ENCODE measurements at regions not wholly inside any gene's neighbourhood (a gene's known extent, or its start where the extent isn't known, plus 50 kb on each side); places are given as distances from the start of the nearest gene placed in this dataset.
"Not testable (repeated sequence)": the region's sequence is repeated elsewhere in the genome, so short reads cannot be mapped to it uniquely, and the experiment has no call there.

- H3K27ac ChIP-seq (ENCODE audit: low read depth, low read length) = no peak overlapping the region
- no peaks in the 10 kb centered on the region for H3K27me3 ChIP-seq (ENCODE audit: control insufficient read depth in 1 of 2, insufficient read depth in 2 of 2, low read length in 2 of 2)
- H3K36me3 ChIP-seq (ENCODE audit: insufficient read depth, low read length) = no peaks in the 10 kb centered on the region
- no peaks in the 10 kb centered on the region for H3K4me1 ChIP-seq (ENCODE audit: insufficient read depth, low read length)
- no peak overlapping the region for H3K4me3 ChIP-seq (ENCODE audit: low read depth in 1 of 2, low read length in 2 of 2)
- H3K9ac ChIP-seq (ENCODE audit: low read length) = no peak overlapping the region
- H3K9me3 ChIP-seq (ENCODE audit: low read length) = no peaks in the 10 kb centered on the region
Measured at GRCh38 chr4:148630051-148630450, 187.8 kb upstream of the NR3C2 start.

- Histone ChIP-seq H3K4me1 (ENCODE audit: insufficient read depth, low read length) (no peaks in the 10 kb centered on the region), H3K9me3 (ENCODE audit: low read length) (no peaks in the 10 kb centered on the region), H3K27ac (ENCODE audit: low read depth, low read length) (no peak overlapping the region), H3K36me3 (ENCODE audit: insufficient read depth, low read length) (no peaks in the 10 kb centered on the region), H3K9ac (ENCODE audit: low read length) (no peak overlapping the region), H3K4me3 (ENCODE audit: low read depth in 1 of 2, low read length in 2 of 2) (no peak overlapping the region), H3K27me3 (ENCODE audit: control insufficient read depth in 1 of 2, insufficient read depth in 2 of 2, low read length in 2 of 2) (no peaks in the 10 kb centered on the region)
Measured at GRCh38 chr4:148618856-148619255, 176.6 kb upstream of the NR3C2 start.

- Histone ChIP-seq H3K36me3 (ENCODE audit: insufficient read depth, low read length) (no peaks in the 10 kb centered on the region), H3K27ac (ENCODE audit: low read depth, low read length) (no peak overlapping the region), H3K27me3 (ENCODE audit: control insufficient read depth in 1 of 2, insufficient read depth in 2 of 2, low read length in 2 of 2) (no peaks in the 10 kb centered on the region), H3K9ac (ENCODE audit: low read length) (no peak overlapping the region), H3K9me3 (ENCODE audit: low read length) (no peaks in the 10 kb centered on the region), H3K4me1 (ENCODE audit: insufficient read depth, low read length) (no peaks in the 10 kb centered on the region), H3K4me3 (ENCODE audit: low read depth in 1 of 2, low read length in 2 of 2) (no peak overlapping the region)
Measured at GRCh38 chr4:148608968-148609367, 166.8 kb upstream of the NR3C2 start.

GRCh38 chr4:148598418-148599207 lies 156.4 kb upstream of the NR3C2 start:
- not testable (repeated sequence) for H3K9ac ChIP-seq (ENCODE audit: low read length); H3K4me1 ChIP-seq (ENCODE audit: insufficient read depth, low read length); H3K27me3 ChIP-seq (ENCODE audit: control insufficient read depth in 1 of 2, insufficient read depth in 2 of 2, low read length in 2 of 2); H3K27ac ChIP-seq (ENCODE audit: low read depth, low read length); H3K36me3 ChIP-seq (ENCODE audit: insufficient read depth, low read length); H3K4me3 ChIP-seq (ENCODE audit: low read depth in 1 of 2, low read length in 2 of 2); H3K9me3 ChIP-seq (ENCODE audit: low read length)

GRCh38 chr4:148589182-148589581 lies 147.0 kb upstream of the NR3C2 start:
- no peaks in the 10 kb centered on the region for H3K4me1 ChIP-seq (ENCODE audit: insufficient read depth, low read length)
- no peak overlapping the region for H3K27ac ChIP-seq (ENCODE audit: low read depth, low read length)
- H3K4me3 ChIP-seq (ENCODE audit: low read depth in 1 of 2, low read length in 2 of 2) = no peak overlapping the region
- H3K27me3 ChIP-seq (ENCODE audit: control insufficient read depth in 1 of 2, insufficient read depth in 2 of 2, low read length in 2 of 2) = no peaks in the 10 kb centered on the region
- no peaks in the 10 kb centered on the region for H3K9me3 ChIP-seq (ENCODE audit: low read length)
- no peak overlapping the region for H3K9ac ChIP-seq (ENCODE audit: low read length)
- no peaks in the 10 kb centered on the region for H3K36me3 ChIP-seq (ENCODE audit: insufficient read depth, low read length)

GRCh38 chr4:148575577-148575976 lies 133.4 kb upstream of the NR3C2 start:
- no peak overlapping the region for H3K27ac ChIP-seq (ENCODE audit: low read depth, low read length)

GRCh38 chr4:148574911-148575310 lies 132.7 kb upstream of the NR3C2 start:
- no peaks in the 10 kb centered on the region for H3K27me3 ChIP-seq (ENCODE audit: control insufficient read depth in 1 of 2, insufficient read depth in 2 of 2, low read length in 2 of 2)
- H3K9ac ChIP-seq (ENCODE audit: low read length) = no peak overlapping the region
- no peaks in the 10 kb centered on the region for H3K36me3 ChIP-seq (ENCODE audit: insufficient read depth, low read length)
- no peaks in the 10 kb centered on the region for H3K9me3 ChIP-seq (ENCODE audit: low read length)
- no peak overlapping the region for H3K4me3 ChIP-seq (ENCODE audit: low read depth in 1 of 2, low read length in 2 of 2)
- H3K27ac ChIP-seq (ENCODE audit: low read depth, low read length) = no peak overlapping the region
- H3K4me1 ChIP-seq (ENCODE audit: insufficient read depth, low read length) = no peaks in the 10 kb centered on the region

More at GRCh38 chr4:148575577-148575976, 133.4 kb upstream of the NR3C2 start:
- Histone ChIP-seq H3K36me3 (ENCODE audit: insufficient read depth, low read length) (no peaks in the 10 kb centered on the region), H3K9me3 (ENCODE audit: low read length) (no peaks in the 10 kb centered on the region), H3K4me1 (ENCODE audit: insufficient read depth, low read length) (no peaks in the 10 kb centered on the region), H3K27me3 (ENCODE audit: control insufficient read depth in 1 of 2, insufficient read depth in 2 of 2, low read length in 2 of 2) (no peaks in the 10 kb centered on the region), H3K4me3 (ENCODE audit: low read depth in 1 of 2, low read length in 2 of 2) (no peak overlapping the region), H3K9ac (ENCODE audit: low read length) (no peak overlapping the region)

- Histone ChIP-seq H3K27ac (ENCODE audit: low read depth, low read length) (no peak overlapping the region), H3K4me3 (ENCODE audit: low read depth in 1 of 2, low read length in 2 of 2) (no peak overlapping the region), H3K36me3 (ENCODE audit: insufficient read depth, low read length) (no peaks in the 10 kb centered on the region), H3K4me1 (ENCODE audit: insufficient read depth, low read length) (no peaks in the 10 kb centered on the region), H3K9ac (ENCODE audit: low read length) (no peak overlapping the region), H3K27me3 (ENCODE audit: control insufficient read depth in 1 of 2, insufficient read depth in 2 of 2, low read length in 2 of 2) (no peaks in the 10 kb centered on the region), H3K9me3 (ENCODE audit: low read length) (no peaks in the 10 kb centered on the region)
Measured at GRCh38 chr4:148574502-148574901, 132.3 kb upstream of the NR3C2 start.

GRCh38 chr4:148574066-148574465 lies 131.9 kb upstream of the NR3C2 start:
- Histone ChIP-seq H3K36me3 (ENCODE audit: insufficient read depth, low read length) (no peaks in the 10 kb centered on the region), H3K9ac (ENCODE audit: low read length) (no peak overlapping the region), H3K9me3 (ENCODE audit: low read length) (no peaks in the 10 kb centered on the region), H3K27ac (ENCODE audit: low read depth, low read length) (no peak overlapping the region), H3K4me1 (ENCODE audit: insufficient read depth, low read length) (no peaks in the 10 kb centered on the region), H3K4me3 (ENCODE audit: low read depth in 1 of 2, low read length in 2 of 2) (no peak overlapping the region), H3K27me3 (ENCODE audit: control insufficient read depth in 1 of 2, insufficient read depth in 2 of 2, low read length in 2 of 2) (no peaks in the 10 kb centered on the region)

- no peak overlapping the region for H3K27ac ChIP-seq (ENCODE audit: low read depth, low read length)
Measured at GRCh38 chr4:148573296-148573695, 131.1 kb upstream of the NR3C2 start.

GRCh38 chr4:148565801-148566200 lies 123.6 kb upstream of the NR3C2 start:
- H3K27me3 ChIP-seq (ENCODE audit: control insufficient read depth in 1 of 2, insufficient read depth in 2 of 2, low read length in 2 of 2) = no peaks in the 10 kb centered on the region
- H3K9me3 ChIP-seq (ENCODE audit: low read length) = no peaks in the 10 kb centered on the region
- no peak overlapping the region for H3K27ac ChIP-seq (ENCODE audit: low read depth, low read length)
- H3K4me3 ChIP-seq (ENCODE audit: low read depth in 1 of 2, low read length in 2 of 2) = no peak overlapping the region
- no peaks in the 10 kb centered on the region for H3K36me3 ChIP-seq (ENCODE audit: insufficient read depth, low read length)
- no peak overlapping the region for H3K9ac ChIP-seq (ENCODE audit: low read length)
- H3K4me1 ChIP-seq (ENCODE audit: insufficient read depth, low read length) = no peaks in the 10 kb centered on the region

More at GRCh38 chr4:148573296-148573695, 131.1 kb upstream of the NR3C2 start:
- Histone ChIP-seq H3K4me1 (ENCODE audit: insufficient read depth, low read length) (no peaks in the 10 kb centered on the region), H3K9me3 (ENCODE audit: low read length) (no peaks in the 10 kb centered on the region), H3K27me3 (ENCODE audit: control insufficient read depth in 1 of 2, insufficient read depth in 2 of 2, low read length in 2 of 2) (no peaks in the 10 kb centered on the region), H3K36me3 (ENCODE audit: insufficient read depth, low read length) (no peaks in the 10 kb centered on the region), H3K9ac (ENCODE audit: low read length) (no peak overlapping the region), H3K4me3 (ENCODE audit: low read depth in 1 of 2, low read length in 2 of 2) (no peak overlapping the region)

- no peak overlapping the region for H3K27ac ChIP-seq (ENCODE audit: low read depth, low read length)
- H3K36me3 ChIP-seq (ENCODE audit: insufficient read depth, low read length) = no peaks in the 10 kb centered on the region
- H3K4me3 ChIP-seq (ENCODE audit: low read depth in 1 of 2, low read length in 2 of 2) = no peak overlapping the region
- no peaks in the 10 kb centered on the region for H3K4me1 ChIP-seq (ENCODE audit: insufficient read depth, low read length)
- H3K27me3 ChIP-seq (ENCODE audit: control insufficient read depth in 1 of 2, insufficient read depth in 2 of 2, low read length in 2 of 2) = no peaks in the 10 kb centered on the region
- H3K9ac ChIP-seq (ENCODE audit: low read length) = no peak overlapping the region
- H3K9me3 ChIP-seq (ENCODE audit: low read length) = no peaks in the 10 kb centered on the region
Measured at GRCh38 chr4:148563684-148564083, 121.5 kb upstream of the NR3C2 start.

Data from muscle layer of colon (tissue), 2 donors.